ENCODE measurements at regions not wholly inside any gene's neighbourhood (a gene's known extent, or its start where the extent isn't known, plus 50 kb on each side); places are given as distances from the start of the nearest gene placed in this dataset.
"Not testable (repeated sequence)": the region's sequence is repeated elsewhere in the genome, so short reads cannot be mapped to it uniquely, and the experiment has no call there.

GRCh38 chr22:10747227-10747626 lies 4780.8 kb upstream of the OR11H1 start:
- TF ChIP-seq EZH2 (IDR thresholded peaks at IDR 0.05; ENCODE audit: borderline replicate concordance, low read length); CTCF (conservative IDR thresholded peaks at IDR 0.05 in 1 of 2, IDR thresholded peaks at IDR 0.05 in 1 of 2; ENCODE audit: extremely low read depth in 1 of 2, insufficient read depth in 1 of 2, low read depth in 1 of 2, low read length in 2 of 2): not testable (repeated sequence)

All from mammary epithelial cell (primary cell).